ENCODE measurements at regions not wholly inside any gene's neighbourhood (a gene's known extent, or its start where the extent isn't known, plus 50 kb on each side); places are given as distances from the start of the nearest gene placed in this dataset.

DNA sequence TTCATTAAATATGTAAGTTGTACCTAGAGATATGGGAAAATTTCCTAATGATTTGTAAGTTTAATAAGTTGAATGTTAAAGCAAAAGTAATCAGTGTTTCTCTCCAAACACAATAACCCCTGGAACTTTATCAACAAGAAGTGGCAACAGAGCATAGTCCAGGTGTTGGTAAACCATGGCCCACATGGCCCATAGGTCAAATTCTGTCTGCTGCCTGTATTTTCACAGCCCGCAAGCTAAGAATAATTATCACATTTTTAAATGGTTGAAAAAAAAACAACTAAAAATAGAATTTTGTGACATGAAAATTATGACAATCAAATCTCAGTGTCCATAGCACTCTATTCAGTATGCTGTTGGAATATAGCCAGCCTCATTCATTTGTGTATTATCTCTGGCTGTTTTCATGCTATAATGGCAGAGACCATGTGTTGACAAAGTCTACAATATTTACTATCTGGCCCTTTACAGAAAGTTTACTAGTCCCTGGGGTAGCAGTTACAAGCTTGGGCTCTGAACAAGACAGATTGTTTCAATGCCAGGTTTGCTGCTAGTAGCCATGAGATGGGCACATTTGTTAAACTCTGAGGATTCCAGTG is 395.8 kb downstream of the GASK1B start:
- H3K9ac ChIP-seq (ENCODE audit: low read depth in 1 of 2, low read length in 2 of 2), result no peak overlapping the region

DNA sequence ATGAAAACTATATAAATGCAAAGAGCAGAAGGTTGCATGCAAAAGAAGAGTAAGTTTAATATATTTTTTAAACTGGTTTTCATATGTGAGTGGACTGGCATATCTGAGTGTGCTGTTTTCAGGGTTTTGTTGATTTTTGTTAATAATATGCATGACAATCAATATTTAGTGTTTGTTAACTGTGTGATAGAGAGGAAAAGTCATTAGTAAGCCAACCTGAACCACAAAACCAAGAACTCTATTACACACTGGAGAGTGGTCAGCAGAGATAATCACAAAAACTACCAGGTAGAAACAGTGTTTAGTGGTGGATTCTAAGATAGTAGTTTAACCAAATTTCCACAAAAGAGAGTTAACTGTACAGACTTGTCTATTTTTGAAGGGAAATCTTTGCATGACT is 396.9 kb downstream of the GASK1B start:
- no peak overlapping the region for H3K4me3 ChIP-seq (ENCODE audit: low read length in 2 of 2)
- H3K4me1 ChIP-seq (ENCODE audit: control insufficient read depth in 2 of 2, insufficient read depth in 2 of 2, low read length in 2 of 2), result no peaks in the 10 kb centered on the region
- no peaks in the 10 kb centered on the region for H3K27me3 ChIP-seq (ENCODE audit: control insufficient read depth in 2 of 2, insufficient read depth in 2 of 2, low read length in 2 of 2)
- no peaks in the 10 kb centered on the region for H3K36me3 ChIP-seq (ENCODE audit: control insufficient read depth in 2 of 2, insufficient read depth in 2 of 2, low read length in 2 of 2)
- H3K27ac ChIP-seq (ENCODE audit: low read depth in 2 of 2, low read length in 2 of 2), result no peak overlapping the region
- no peaks in the 10 kb centered on the region for H3K9me3 ChIP-seq (ENCODE audit: control insufficient read depth in 2 of 2, low read length in 2 of 2)
- H3K9ac ChIP-seq (ENCODE audit: low read depth in 1 of 2, low read length in 2 of 2), result no peak overlapping the region

More for the DNA sequence above, 395.8 kb downstream of the GASK1B start:
- Histone ChIP-seq H3K4me3 (ENCODE audit: low read length in 2 of 2) (no peak overlapping the region), H3K27ac (ENCODE audit: low read depth in 2 of 2, low read length in 2 of 2) (no peak overlapping the region), H3K4me1 (ENCODE audit: control insufficient read depth in 2 of 2, insufficient read depth in 2 of 2, low read length in 2 of 2) (no peaks in the 10 kb centered on the region), H3K36me3 (ENCODE audit: control insufficient read depth in 2 of 2, insufficient read depth in 2 of 2, low read length in 2 of 2) (no peaks in the 10 kb centered on the region), H3K27me3 (ENCODE audit: control insufficient read depth in 2 of 2, insufficient read depth in 2 of 2, low read length in 2 of 2) (no peaks in the 10 kb centered on the region), H3K9me3 (ENCODE audit: control insufficient read depth in 2 of 2, low read length in 2 of 2) (no peaks in the 10 kb centered on the region)

DNA sequence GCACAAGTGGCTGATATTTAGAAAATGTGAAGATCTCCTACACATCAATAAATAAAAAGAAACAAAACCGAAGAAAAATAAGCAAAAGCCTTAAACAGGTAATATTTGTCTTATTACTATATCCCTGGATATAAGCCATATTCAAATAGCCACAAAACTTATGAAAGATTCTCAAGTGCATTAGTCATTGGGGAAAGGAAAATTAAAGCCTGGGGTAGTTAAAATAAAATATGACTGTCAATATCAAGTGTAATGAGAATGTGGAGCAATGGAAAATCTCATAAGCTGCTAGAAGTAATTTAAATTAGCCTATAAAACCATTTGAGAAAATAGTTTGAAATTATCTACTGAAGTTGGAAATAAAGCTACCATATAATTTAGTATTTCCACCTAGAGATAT is 399.9 kb downstream of the GASK1B start:
- H3K9ac ChIP-seq (ENCODE audit: low read depth in 1 of 2, low read length in 2 of 2), result no peak overlapping the region
- no peaks in the 10 kb centered on the region for H3K27me3 ChIP-seq (ENCODE audit: control insufficient read depth in 2 of 2, insufficient read depth in 2 of 2, low read length in 2 of 2)
- H3K4me3 ChIP-seq (ENCODE audit: low read length in 2 of 2), result no peak overlapping the region
- H3K4me1 ChIP-seq (ENCODE audit: control insufficient read depth in 2 of 2, insufficient read depth in 2 of 2, low read length in 2 of 2), result no peaks in the 10 kb centered on the region
- H3K27ac ChIP-seq (ENCODE audit: low read depth in 2 of 2, low read length in 2 of 2), result no peak overlapping the region
- no peaks in the 10 kb centered on the region for H3K9me3 ChIP-seq (ENCODE audit: control insufficient read depth in 2 of 2, low read length in 2 of 2)
- H3K36me3 ChIP-seq (ENCODE audit: control insufficient read depth in 2 of 2, insufficient read depth in 2 of 2, low read length in 2 of 2), result no peaks in the 10 kb centered on the region

DNA sequence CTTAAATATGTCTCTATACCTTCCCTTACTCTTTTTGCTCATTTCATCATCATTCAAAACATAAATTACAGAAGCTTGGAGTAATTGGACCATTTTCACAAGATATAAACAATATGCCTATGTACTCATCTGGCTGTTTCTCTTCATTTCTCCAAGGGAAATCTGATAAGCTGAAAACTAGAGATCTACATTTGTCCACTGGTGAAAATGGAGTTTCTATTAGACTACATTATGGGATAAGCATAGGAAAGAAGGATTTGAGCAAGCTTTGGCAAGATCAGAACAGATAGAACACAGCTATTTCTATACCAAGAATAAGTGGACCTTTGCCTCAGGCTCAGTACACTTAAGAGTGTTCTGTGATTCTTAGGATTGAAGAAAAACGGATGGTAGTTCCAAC is 404.4 kb downstream of the GASK1B start:
- H3K4me1 ChIP-seq (ENCODE audit: control insufficient read depth in 2 of 2, insufficient read depth in 2 of 2, low read length in 2 of 2), result no peaks in the 10 kb centered on the region
- no peak overlapping the region for H3K27ac ChIP-seq (ENCODE audit: low read depth in 2 of 2, low read length in 2 of 2)
- H3K4me3 ChIP-seq (ENCODE audit: low read length in 2 of 2), result no peak overlapping the region
- no peaks in the 10 kb centered on the region for H3K27me3 ChIP-seq (ENCODE audit: control insufficient read depth in 2 of 2, insufficient read depth in 2 of 2, low read length in 2 of 2)
- H3K9me3 ChIP-seq (ENCODE audit: control insufficient read depth in 2 of 2, low read length in 2 of 2), result no peaks in the 10 kb centered on the region
- no peaks in the 10 kb centered on the region for H3K36me3 ChIP-seq (ENCODE audit: control insufficient read depth in 2 of 2, insufficient read depth in 2 of 2, low read length in 2 of 2)
- no peak overlapping the region for H3K9ac ChIP-seq (ENCODE audit: low read depth in 1 of 2, low read length in 2 of 2)

DNA sequence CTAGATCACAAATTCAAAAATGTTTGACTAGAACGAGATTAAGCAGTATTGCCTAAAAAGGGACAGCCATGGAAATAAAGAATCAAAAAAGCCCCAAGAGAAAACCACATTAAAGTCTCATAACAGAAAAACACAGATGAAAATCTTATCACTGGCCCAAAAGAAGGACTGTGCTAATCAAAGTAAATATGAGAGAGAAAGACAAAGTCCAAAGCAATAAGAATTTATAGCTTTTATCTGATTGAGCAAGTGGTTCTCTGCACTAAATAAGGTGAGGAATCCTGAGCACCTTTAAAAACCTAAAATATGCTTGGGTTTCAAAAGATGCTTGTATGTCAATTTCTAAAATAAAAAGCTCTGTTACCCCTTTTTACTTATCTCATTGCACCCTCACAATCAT is 409.3 kb downstream of the GASK1B start:
- no peak overlapping the region for H3K9ac ChIP-seq (ENCODE audit: low read depth in 1 of 2, low read length in 2 of 2)
- no peak overlapping the region for H3K4me3 ChIP-seq (ENCODE audit: low read length in 2 of 2)
- H3K4me1 ChIP-seq (ENCODE audit: control insufficient read depth in 2 of 2, insufficient read depth in 2 of 2, low read length in 2 of 2), result no peaks in the 10 kb centered on the region
- no peaks in the 10 kb centered on the region for H3K27me3 ChIP-seq (ENCODE audit: control insufficient read depth in 2 of 2, insufficient read depth in 2 of 2, low read length in 2 of 2)
- no peak overlapping the region for H3K27ac ChIP-seq (ENCODE audit: low read depth in 2 of 2, low read length in 2 of 2)
- H3K9me3 ChIP-seq (ENCODE audit: control insufficient read depth in 2 of 2, low read length in 2 of 2), result no peaks in the 10 kb centered on the region
- H3K36me3 ChIP-seq (ENCODE audit: control insufficient read depth in 2 of 2, insufficient read depth in 2 of 2, low read length in 2 of 2), result no peaks in the 10 kb centered on the region

DNA sequence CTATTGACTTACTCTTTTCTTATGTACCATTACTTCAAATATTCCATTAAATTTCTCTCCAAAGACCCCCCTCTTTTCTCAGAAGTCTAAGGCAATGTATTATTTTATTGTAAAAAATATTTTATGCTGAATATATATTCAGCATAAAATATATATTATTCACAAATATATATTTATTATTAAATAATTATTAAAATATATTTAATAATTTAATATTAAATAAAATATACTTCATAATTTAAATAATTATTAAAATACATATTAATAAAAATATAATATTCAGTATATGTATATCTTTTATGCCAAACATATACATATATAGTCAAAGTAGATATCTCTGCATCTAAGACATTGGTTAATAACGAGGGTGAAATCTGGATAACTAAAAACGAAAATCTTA is 418.4 kb downstream of the GASK1B start:
- no peak overlapping the region for H3K4me3 ChIP-seq (ENCODE audit: low read length in 2 of 2)
- no peaks in the 10 kb centered on the region for H3K27me3 ChIP-seq (ENCODE audit: control insufficient read depth in 2 of 2, insufficient read depth in 2 of 2, low read length in 2 of 2)

DNA sequence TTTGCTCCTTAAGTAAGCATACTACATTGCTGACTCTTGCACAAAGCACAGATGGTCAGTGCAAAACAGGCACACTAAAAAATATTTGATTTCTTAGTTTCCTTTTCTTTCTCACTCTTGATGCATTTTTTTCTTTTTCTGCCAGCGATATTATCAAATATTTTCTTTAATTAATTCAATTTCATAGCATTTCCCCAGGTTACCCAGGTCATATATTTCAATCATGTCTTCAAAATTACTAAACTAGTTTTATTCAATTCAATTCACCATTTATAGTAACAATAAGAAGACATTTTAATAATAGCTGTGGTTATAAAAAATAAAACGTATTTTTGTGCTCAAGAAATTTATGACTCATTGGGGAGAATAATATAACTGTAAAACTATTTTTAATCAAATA is 421.2 kb downstream of the GASK1B start:
- Histone ChIP-seq H3K4me3 (ENCODE audit: low read length in 2 of 2) (no peak overlapping the region), H3K9me3 (ENCODE audit: control insufficient read depth in 2 of 2, low read length in 2 of 2) (no peaks in the 10 kb centered on the region), H3K4me1 (ENCODE audit: control insufficient read depth in 2 of 2, insufficient read depth in 2 of 2, low read length in 2 of 2) (no peaks in the 10 kb centered on the region), H3K27me3 (ENCODE audit: control insufficient read depth in 2 of 2, insufficient read depth in 2 of 2, low read length in 2 of 2) (no peaks in the 10 kb centered on the region), H3K27ac (ENCODE audit: low read depth in 2 of 2, low read length in 2 of 2) (no peak overlapping the region), H3K36me3 (ENCODE audit: control insufficient read depth in 2 of 2, insufficient read depth in 2 of 2, low read length in 2 of 2) (no peaks in the 10 kb centered on the region), H3K9ac (ENCODE audit: low read depth in 1 of 2, low read length in 2 of 2) (no peak overlapping the region)

More for the DNA sequence above, 418.4 kb downstream of the GASK1B start:
- no peaks in the 10 kb centered on the region for H3K36me3 ChIP-seq (ENCODE audit: control insufficient read depth in 2 of 2, insufficient read depth in 2 of 2, low read length in 2 of 2)
- no peak overlapping the region for H3K27ac ChIP-seq (ENCODE audit: low read depth in 2 of 2, low read length in 2 of 2)
- no peak overlapping the region for H3K9ac ChIP-seq (ENCODE audit: low read depth in 1 of 2, low read length in 2 of 2)
- H3K4me1 ChIP-seq (ENCODE audit: control insufficient read depth in 2 of 2, insufficient read depth in 2 of 2, low read length in 2 of 2), result no peaks in the 10 kb centered on the region
- no peaks in the 10 kb centered on the region for H3K9me3 ChIP-seq (ENCODE audit: control insufficient read depth in 2 of 2, low read length in 2 of 2)

DNA sequence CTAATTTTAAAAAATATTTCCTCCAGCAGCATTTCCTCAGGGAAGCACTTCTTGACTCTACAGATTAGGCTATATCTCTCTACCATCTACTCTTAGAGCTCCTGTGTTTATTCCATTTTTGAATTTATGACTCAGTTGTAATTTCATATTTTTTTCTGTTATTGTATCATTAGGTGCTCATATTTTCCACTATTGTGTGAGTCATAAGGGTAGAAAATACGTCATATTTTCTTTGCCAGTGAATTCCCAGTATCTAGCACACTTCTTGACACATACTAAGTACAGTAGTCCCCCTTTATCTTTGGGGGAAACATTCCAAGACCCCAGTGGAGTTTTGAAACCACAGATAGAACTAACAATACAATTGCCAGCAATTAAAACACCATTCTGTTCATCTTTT is 431.2 kb downstream of the GASK1B start:
- H3K36me3 ChIP-seq (ENCODE audit: control insufficient read depth in 2 of 2, insufficient read depth in 2 of 2, low read length in 2 of 2), result no peaks in the 10 kb centered on the region
- no peaks in the 10 kb centered on the region for H3K27me3 ChIP-seq (ENCODE audit: control insufficient read depth in 2 of 2, insufficient read depth in 2 of 2, low read length in 2 of 2)
- no peaks in the 10 kb centered on the region for H3K4me1 ChIP-seq (ENCODE audit: control insufficient read depth in 2 of 2, insufficient read depth in 2 of 2, low read length in 2 of 2)

DNA sequence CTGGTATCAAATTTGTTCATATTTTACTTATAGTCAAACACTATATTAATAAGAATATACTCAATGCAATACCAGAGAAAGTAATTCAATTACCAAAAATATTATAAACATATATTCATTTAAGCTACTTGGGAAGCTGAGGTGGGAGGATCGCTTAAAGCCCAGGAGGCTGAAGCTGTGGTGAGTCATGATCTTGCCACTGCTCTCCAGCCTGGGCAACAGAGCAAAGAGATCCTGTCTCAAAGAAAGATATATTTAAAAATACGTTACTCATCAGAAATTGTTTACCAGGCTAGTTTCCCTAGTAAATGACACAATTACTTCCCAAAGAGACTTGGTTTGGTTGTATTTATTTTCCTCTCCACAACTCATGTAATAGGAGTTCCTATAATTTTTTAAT is 433.6 kb downstream of the GASK1B start:
- Histone ChIP-seq H3K4me1 (ENCODE audit: control insufficient read depth in 2 of 2, insufficient read depth in 2 of 2, low read length in 2 of 2) (no peaks in the 10 kb centered on the region), H3K9ac (ENCODE audit: low read depth in 1 of 2, low read length in 2 of 2) (no peak overlapping the region), H3K27ac (ENCODE audit: low read depth in 2 of 2, low read length in 2 of 2) (no peak overlapping the region), H3K9me3 (ENCODE audit: control insufficient read depth in 2 of 2, low read length in 2 of 2) (no peaks in the 10 kb centered on the region), H3K4me3 (ENCODE audit: low read length in 2 of 2) (no peak overlapping the region), H3K27me3 (ENCODE audit: control insufficient read depth in 2 of 2, insufficient read depth in 2 of 2, low read length in 2 of 2) (no peaks in the 10 kb centered on the region), H3K36me3 (ENCODE audit: control insufficient read depth in 2 of 2, insufficient read depth in 2 of 2, low read length in 2 of 2) (no peaks in the 10 kb centered on the region)

More for the DNA sequence above, 431.2 kb downstream of the GASK1B start:
- no peaks in the 10 kb centered on the region for H3K9me3 ChIP-seq (ENCODE audit: control insufficient read depth in 2 of 2, low read length in 2 of 2)
- no peak overlapping the region for H3K4me3 ChIP-seq (ENCODE audit: low read length in 2 of 2)
- no peak overlapping the region for H3K9ac ChIP-seq (ENCODE audit: low read depth in 1 of 2, low read length in 2 of 2)
- H3K27ac ChIP-seq (ENCODE audit: low read depth in 2 of 2, low read length in 2 of 2), result no peak overlapping the region

DNA sequence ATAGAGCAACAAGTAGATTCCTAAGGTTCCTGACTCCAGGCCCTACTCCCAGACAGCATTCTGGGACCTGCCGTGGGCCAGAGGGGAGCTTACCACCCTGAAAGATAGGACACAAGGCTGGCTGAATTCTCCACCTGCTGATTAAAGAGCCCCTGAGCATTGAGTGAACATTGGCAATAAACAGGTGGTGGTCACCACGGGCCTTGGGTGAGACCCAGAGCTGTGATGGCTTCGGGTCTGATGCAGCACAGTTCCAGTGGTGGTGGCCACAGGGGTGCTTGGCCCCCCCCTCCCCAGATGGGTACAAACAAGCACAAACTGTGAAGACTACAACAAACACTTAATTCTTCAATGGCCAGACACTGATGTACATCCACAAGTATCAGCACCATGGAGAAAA is 444.6 kb downstream of the GASK1B start:
- Histone ChIP-seq H3K4me1 (ENCODE audit: control insufficient read depth in 2 of 2, insufficient read depth in 2 of 2, low read length in 2 of 2) (no peaks in the 10 kb centered on the region), H3K9me3 (ENCODE audit: control insufficient read depth in 2 of 2, low read length in 2 of 2) (no peaks in the 10 kb centered on the region), H3K27me3 (ENCODE audit: control insufficient read depth in 2 of 2, insufficient read depth in 2 of 2, low read length in 2 of 2) (no peaks in the 10 kb centered on the region), H3K4me3 (ENCODE audit: low read length in 2 of 2) (no peak overlapping the region), H3K9ac (ENCODE audit: low read depth in 1 of 2, low read length in 2 of 2) (no peak overlapping the region), H3K36me3 (ENCODE audit: control insufficient read depth in 2 of 2, insufficient read depth in 2 of 2, low read length in 2 of 2) (no peaks in the 10 kb centered on the region), H3K27ac (ENCODE audit: low read depth in 2 of 2, low read length in 2 of 2) (no peak overlapping the region)

DNA sequence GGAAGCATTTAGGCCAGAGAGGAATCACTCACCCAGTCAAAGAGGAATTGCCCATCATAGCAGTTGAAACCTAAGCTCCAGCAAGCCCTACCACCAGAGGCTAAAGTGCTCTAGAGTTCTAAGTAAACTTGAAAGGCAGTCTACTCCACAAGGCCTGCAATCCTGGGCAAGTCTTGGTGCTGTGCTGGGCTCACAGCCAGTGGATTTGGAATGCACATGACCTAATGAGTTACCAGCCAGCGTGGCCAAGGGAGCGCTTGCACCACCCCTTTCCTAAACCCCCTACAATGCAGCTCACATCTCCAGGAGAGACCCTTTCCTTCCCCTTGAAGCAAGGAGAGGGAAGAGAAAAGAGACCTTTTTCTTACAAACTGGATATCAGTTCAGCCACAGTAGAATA is 445.7 kb downstream of the GASK1B start:
- no peaks in the 10 kb centered on the region for H3K9me3 ChIP-seq (ENCODE audit: control insufficient read depth in 2 of 2, low read length in 2 of 2)
- no peak overlapping the region for H3K4me3 ChIP-seq (ENCODE audit: low read length in 2 of 2)
- H3K27ac ChIP-seq (ENCODE audit: low read depth in 2 of 2, low read length in 2 of 2), result no peak overlapping the region
- no peaks in the 10 kb centered on the region for H3K27me3 ChIP-seq (ENCODE audit: control insufficient read depth in 2 of 2, insufficient read depth in 2 of 2, low read length in 2 of 2)
- no peaks in the 10 kb centered on the region for H3K36me3 ChIP-seq (ENCODE audit: control insufficient read depth in 2 of 2, insufficient read depth in 2 of 2, low read length in 2 of 2)
- no peak overlapping the region for H3K9ac ChIP-seq (ENCODE audit: low read depth in 1 of 2, low read length in 2 of 2)
- no peaks in the 10 kb centered on the region for H3K4me1 ChIP-seq (ENCODE audit: control insufficient read depth in 2 of 2, insufficient read depth in 2 of 2, low read length in 2 of 2)

Measured in mucosa of rectum (tissue), 2 donors.